OCI-LY1 (cell line): ENCODE measurements at regions not wholly inside any gene's neighbourhood (a gene's known extent, or its start where the extent isn't known, plus 50 kb on each side); places are given as distances from the start of the nearest gene placed in this dataset.

ENCODE experiments used
- EZH2 ChIP-seq: fragments of 200-600 bp; sonication (generic), shearing (Covaris generic); IDR thresholded peaks from 2 replicates; pipeline ENCODE4 v1.8.0; 2017; ENCODE audit warnings: borderline replicate concordance, mixed run types, mild to moderate bottlenecking, antibody characterized with exemption, low read length, moderate library complexity, mixed read lengths
- TF ChIP-seq, protein P1 (sequence below): fragments of 200-600 bp; sonication (generic), shearing (Covaris generic); IDR thresholded peaks from 2 replicates; pipeline ENCODE4 v1.5.1; 2017; ENCODE audit warnings: mild to moderate bottlenecking, antibody characterized with exemption, low read length, moderate library complexity, mixed read lengths

DNA sequence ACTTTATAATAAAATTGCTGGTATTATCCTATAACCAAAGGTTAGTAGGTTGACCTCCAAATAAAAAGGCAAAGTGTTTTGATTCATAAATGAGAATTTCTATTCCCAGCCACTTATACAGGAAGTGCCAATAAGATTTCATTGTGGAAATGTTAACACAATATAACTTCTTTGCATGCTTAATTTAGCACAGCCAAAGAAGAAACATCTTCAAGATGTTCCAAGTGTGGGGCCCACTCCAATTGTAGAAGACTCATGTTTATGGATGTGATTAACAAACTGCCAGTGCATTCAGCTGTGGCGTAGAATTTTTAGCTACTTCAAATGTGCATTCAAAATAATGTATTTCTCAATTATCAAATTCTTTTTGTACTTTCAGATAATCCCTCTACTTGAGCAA, 402.3 kb downstream of the DEPDC1B start:
- TF ChIP-seq, protein P1, sequence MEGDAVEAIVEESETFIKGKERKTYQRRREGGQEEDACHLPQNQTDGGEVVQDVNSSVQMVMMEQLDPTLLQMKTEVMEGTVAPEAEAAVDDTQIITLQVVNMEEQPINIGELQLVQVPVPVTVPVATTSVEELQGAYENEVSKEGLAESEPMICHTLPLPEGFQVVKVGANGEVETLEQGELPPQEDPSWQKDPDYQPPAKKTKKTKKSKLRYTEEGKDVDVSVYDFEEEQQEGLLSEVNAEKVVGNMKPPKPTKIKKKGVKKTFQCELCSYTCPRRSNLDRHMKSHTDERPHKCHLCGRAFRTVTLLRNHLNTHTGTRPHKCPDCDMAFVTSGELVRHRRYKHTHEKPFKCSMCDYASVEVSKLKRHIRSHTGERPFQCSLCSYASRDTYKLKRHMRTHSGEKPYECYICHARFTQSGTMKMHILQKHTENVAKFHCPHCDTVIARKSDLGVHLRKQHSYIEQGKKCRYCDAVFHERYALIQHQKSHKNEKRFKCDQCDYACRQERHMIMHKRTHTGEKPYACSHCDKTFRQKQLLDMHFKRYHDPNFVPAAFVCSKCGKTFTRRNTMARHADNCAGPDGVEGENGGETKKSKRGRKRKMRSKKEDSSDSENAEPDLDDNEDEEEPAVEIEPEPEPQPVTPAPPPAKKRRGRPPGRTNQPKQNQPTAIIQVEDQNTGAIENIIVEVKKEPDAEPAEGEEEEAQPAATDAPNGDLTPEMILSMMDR = no peak
- no peak for TF ChIP-seq EZH2
